A549 (cell line): ENCODE measurements at regions not wholly inside any gene's neighbourhood (a gene's known extent, or its start where the extent isn't known, plus 50 kb on each side); places are given as distances from the start of the nearest gene placed in this dataset.

Experiments
- HOXB13 ChIP-seq: fragments of 250-450 bp; sonication (Bioruptor Pico); IDR thresholded peaks from 2 replicates; pipeline ENCODE4 v1.5.0; 2020; ENCODE audit warnings: low read depth, mild to moderate bottlenecking, moderate library complexity
- PHF8 ChIP-seq: fragments of 200-600 bp; sonication (generic); IDR thresholded peaks from 2 replicates; pipeline ENCODE4 v1.6.1; 2016; ENCODE audit warnings: low read depth, mild to moderate bottlenecking, antibody characterized with exemption, moderate library complexity, borderline replicate concordance
- POLR2A ChIP-seq: IDR thresholded peaks from 2 replicates; pipeline ENCODE4 v1.6.1; 2012; ENCODE audit warnings: mild to moderate bottlenecking, low read length
- POLR2AphosphoS2 ChIP-seq: conservative IDR thresholded peaks from 2 replicates; pipeline ENCODE4 v1.6.1; 2012; ENCODE audit warnings: low read length, improper control_type of control experiment, inconsistent platforms
- RAD21 ChIP-seq, 2 experiments: fragments of >200 bp in 1 of 2; sonication (Bioruptor Twin) in 1 of 2; formaldehyde crosslinking in 1 of 2; IDR thresholded peaks in 1 of 2; conservative IDR thresholded peaks in 1 of 2; 2 replicates in 1 of 2; 3 replicates in 1 of 2; pipeline ENCODE4 v1.6.1; 2012 to 2018; ENCODE audit warnings: inconsistent platforms in 1 of 2
- TF ChIP-seq, protein P1 (sequence below): fragments of >200 bp; sonication (Bioruptor Twin); formaldehyde crosslinking; IDR thresholded peaks from 3 replicates; pipeline ENCODE4 v1.5.1; 2016

GRCh38 chr12:126084480-126084879, 1019.2 kb downstream of the AACS start:
- TF ChIP-seq, protein P1, sequence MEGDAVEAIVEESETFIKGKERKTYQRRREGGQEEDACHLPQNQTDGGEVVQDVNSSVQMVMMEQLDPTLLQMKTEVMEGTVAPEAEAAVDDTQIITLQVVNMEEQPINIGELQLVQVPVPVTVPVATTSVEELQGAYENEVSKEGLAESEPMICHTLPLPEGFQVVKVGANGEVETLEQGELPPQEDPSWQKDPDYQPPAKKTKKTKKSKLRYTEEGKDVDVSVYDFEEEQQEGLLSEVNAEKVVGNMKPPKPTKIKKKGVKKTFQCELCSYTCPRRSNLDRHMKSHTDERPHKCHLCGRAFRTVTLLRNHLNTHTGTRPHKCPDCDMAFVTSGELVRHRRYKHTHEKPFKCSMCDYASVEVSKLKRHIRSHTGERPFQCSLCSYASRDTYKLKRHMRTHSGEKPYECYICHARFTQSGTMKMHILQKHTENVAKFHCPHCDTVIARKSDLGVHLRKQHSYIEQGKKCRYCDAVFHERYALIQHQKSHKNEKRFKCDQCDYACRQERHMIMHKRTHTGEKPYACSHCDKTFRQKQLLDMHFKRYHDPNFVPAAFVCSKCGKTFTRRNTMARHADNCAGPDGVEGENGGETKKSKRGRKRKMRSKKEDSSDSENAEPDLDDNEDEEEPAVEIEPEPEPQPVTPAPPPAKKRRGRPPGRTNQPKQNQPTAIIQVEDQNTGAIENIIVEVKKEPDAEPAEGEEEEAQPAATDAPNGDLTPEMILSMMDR = no peak
- TF ChIP-seq POLR2AphosphoS2 = no peak
- no peak for TF ChIP-seq RAD21 (conservative IDR thresholded peaks at IDR 0.05 in 1 of 2, IDR thresholded peaks at IDR 0.05 in 1 of 2)
- no peak for TF ChIP-seq HOXB13 (CRISPR knock-in tag)
- no peak for TF ChIP-seq PHF8
- TF ChIP-seq POLR2A = no peak
